Cardiac muscle cell (in vitro differentiated cells and primary cell): ENCODE measurements at regions not wholly inside any gene's neighbourhood (a gene's known extent, or its start where the extent isn't known, plus 50 kb on each side); places are given as distances from the start of the nearest gene placed in this dataset.

Experiments used
- DNase-seq, 2 donors: peaks; one replicate each; pipeline versions ENCODE4 v3.0.0 to v3.0.0-alpha.2; 2010 to 2017; ENCODE audit warnings: low read depth in 1 of 2, low spot score in 1 of 2
- H3K27ac ChIP-seq: fragments of 200-600 bp; sonication (generic); 2 replicates; pipeline ENCODE4 v1.5.1; 2016
- H3K27me3 ChIP-seq: fragments of 200-600 bp; sonication (generic); 2 replicates; pipeline ENCODE4 v1.6.0; 2016; ENCODE audit warnings: control low read depth
- H3K36me3 ChIP-seq: fragments of 200-600 bp; sonication (generic); 2 replicates; pipeline ENCODE4 v1.5.1; 2016; ENCODE audit warnings: control low read depth
- H3K4me1 ChIP-seq: fragments of 200-600 bp; sonication (generic); 2 replicates; pipeline ENCODE4 v1.8.1; 2017; ENCODE audit warnings: low read depth, mild to moderate bottlenecking, mixed run types
- H3K4me3 ChIP-seq: fragments of 200-600 bp; sonication (generic); 2 replicates; pipeline ENCODE4 v1.5.1; 2016; ENCODE audit warnings: mild to moderate bottlenecking
- H3K9me3 ChIP-seq: fragments of 200-600 bp; sonication (generic); 2 replicates; pipeline ENCODE4 v1.5.1; 2017; ENCODE audit warnings: low read depth, mild to moderate bottlenecking, control low read depth
- TF ChIP-seq, protein P1 (sequence below): IDR thresholded peaks from 2 replicates; pipeline ENCODE4 v1.5.1; 2012; ENCODE audit warnings: low read depth, mild to moderate bottlenecking, low read length

DNA sequence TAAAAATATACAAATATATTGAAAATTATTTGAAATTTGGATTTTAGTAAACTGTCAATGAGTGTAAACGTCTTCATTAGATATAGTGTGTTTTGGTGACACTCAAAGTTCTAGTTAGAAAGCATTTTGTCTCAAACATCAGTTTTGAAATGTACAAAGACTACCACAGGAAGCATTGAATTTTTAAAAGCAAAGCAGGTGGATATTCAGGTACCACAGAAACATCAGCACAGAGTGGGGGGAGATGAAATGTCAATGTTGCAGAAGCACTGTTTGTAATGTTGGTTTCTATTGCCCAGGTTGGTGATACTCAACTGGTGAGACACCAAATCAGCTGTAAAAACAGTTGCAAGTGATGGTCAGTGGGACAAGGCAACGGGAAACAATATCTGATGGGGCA, 136.5 kb upstream of the ITGA4 start:
- Histone ChIP-seq H3K4me1 (no peaks in the 10 kb centered on the region), H3K27ac (no peak overlapping the region), H3K27me3 (no peaks in the 10 kb centered on the region), H3K4me3 (no peak overlapping the region), H3K9me3 (no peaks in the 10 kb centered on the region), H3K36me3 (no peaks in the 10 kb centered on the region)
- TF ChIP-seq, protein P1, sequence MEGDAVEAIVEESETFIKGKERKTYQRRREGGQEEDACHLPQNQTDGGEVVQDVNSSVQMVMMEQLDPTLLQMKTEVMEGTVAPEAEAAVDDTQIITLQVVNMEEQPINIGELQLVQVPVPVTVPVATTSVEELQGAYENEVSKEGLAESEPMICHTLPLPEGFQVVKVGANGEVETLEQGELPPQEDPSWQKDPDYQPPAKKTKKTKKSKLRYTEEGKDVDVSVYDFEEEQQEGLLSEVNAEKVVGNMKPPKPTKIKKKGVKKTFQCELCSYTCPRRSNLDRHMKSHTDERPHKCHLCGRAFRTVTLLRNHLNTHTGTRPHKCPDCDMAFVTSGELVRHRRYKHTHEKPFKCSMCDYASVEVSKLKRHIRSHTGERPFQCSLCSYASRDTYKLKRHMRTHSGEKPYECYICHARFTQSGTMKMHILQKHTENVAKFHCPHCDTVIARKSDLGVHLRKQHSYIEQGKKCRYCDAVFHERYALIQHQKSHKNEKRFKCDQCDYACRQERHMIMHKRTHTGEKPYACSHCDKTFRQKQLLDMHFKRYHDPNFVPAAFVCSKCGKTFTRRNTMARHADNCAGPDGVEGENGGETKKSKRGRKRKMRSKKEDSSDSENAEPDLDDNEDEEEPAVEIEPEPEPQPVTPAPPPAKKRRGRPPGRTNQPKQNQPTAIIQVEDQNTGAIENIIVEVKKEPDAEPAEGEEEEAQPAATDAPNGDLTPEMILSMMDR: no peak
- no peak for DNase-seq

DNA sequence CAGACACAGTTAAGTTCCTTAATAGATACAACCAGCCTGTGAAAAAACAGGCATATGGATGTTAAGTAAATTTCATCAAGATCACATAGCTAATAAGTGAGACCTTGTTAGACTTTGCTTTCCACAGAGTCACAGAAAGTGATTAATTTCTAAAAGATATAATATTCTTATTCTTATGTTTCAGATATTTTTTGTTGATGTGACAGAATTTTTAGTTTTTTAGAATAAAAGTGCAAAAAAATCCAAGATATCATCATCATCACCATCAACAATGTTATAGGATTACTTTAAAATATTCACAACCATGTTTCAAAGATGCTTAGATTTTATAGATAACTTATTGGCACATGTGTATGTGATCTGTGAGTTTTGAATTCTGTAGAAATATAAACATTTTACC, 132.3 kb upstream of the ITGA4 start:
- H3K9me3 ChIP-seq: no peaks in the 10 kb centered on the region
- no peak overlapping the region for H3K4me3 ChIP-seq
- TF ChIP-seq, protein P1: no peak
- no peaks in the 10 kb centered on the region for H3K27me3 ChIP-seq
- DNase-seq: no peak
- no peak overlapping the region for H3K27ac ChIP-seq
- no peaks in the 10 kb centered on the region for H3K4me1 ChIP-seq
- H3K36me3 ChIP-seq: no peaks in the 10 kb centered on the region

DNA sequence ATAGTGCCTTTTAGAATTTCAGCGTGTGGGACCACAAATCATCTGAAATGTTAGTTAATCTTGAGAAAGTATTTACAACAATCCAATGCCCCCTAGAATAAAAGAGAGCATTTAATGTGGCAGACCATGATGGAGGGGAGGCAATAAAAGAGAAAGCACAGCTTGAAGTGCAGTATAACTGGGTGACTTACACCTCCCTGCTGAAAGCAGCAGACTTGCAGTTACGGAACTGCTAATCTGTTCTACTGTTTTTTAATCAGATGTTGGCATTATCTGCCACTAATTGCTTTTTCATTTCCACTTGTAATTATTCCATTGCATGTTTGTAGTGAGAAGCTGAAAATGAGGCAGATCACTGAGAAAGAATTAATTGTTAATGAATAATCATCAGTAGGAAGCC, 130.5 kb upstream of the ITGA4 start:
- H3K4me3 ChIP-seq: no peak overlapping the region
- TF ChIP-seq, protein P1: no peak
- H3K4me1 ChIP-seq: no peaks in the 10 kb centered on the region
- no peaks in the 10 kb centered on the region for H3K36me3 ChIP-seq
- H3K27ac ChIP-seq: no peak overlapping the region
- no peak for DNase-seq
- no peaks in the 10 kb centered on the region for H3K9me3 ChIP-seq
- H3K27me3 ChIP-seq: no peaks in the 10 kb centered on the region

DNA sequence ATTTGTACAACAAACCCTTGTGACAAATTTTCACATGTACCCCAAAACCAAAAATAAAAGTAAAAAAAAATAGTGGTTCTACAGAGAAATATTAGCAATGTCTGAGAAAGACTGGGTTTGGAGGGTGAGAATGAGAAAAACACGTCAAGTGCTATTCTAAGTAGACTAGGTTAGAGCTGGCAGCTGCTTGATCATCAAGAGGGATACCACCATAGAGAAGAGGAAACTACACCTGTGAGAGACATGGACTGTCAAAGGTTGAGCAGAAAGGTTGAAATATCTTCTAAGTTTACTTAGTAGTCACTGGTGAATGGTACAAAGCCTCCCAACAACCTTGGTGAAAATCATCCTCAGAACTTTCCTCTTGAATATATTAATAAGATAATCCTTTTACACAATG, 126.9 kb upstream of the ITGA4 start:
- H3K4me3 ChIP-seq: no peak overlapping the region
- no peaks in the 10 kb centered on the region for H3K36me3 ChIP-seq
- TF ChIP-seq, protein P1: no peak
- no peaks in the 10 kb centered on the region for H3K4me1 ChIP-seq
- DNase-seq: no peak
- no peaks in the 10 kb centered on the region for H3K27me3 ChIP-seq
- H3K9me3 ChIP-seq: no peaks in the 10 kb centered on the region
- H3K27ac ChIP-seq: no peak overlapping the region

DNA sequence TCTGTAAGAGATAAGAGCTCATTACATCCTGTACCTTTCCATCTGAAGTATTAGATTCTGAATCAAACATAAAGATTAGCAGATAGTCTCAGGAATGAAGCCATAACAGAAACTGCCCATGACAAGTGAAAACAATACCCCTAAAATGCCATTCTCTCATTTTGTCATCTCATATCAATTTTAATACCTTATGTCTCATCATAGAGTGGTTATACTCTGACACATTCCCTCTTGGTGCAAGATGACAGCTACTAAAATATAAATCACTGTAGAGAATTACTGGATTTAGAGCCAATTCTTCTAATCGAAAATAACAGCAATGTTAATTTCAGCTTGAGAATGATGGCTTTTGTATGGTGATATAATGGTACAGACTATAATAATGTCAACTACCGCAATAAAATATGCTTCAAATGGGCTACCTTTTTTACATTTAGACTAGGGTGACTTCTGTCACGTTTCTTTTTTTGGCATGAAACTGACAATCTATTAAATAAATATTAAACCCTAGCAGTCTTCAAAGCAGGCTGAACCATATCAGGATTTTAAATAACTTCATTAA, 125.1 kb upstream of the ITGA4 start:
- Histone ChIP-seq H3K36me3 (no peaks in the 10 kb centered on the region), H3K27ac (no peak overlapping the region), H3K9me3 (no peaks in the 10 kb centered on the region), H3K4me1 (no peaks in the 10 kb centered on the region), H3K27me3 (no peaks in the 10 kb centered on the region), H3K4me3 (no peak overlapping the region)
- no peak for DNase-seq
- TF ChIP-seq, protein P1: no peak
